ENCODE measurements at regions not wholly inside any gene's neighbourhood (a gene's known extent, or its start where the extent isn't known, plus 50 kb on each side); places are given as distances from the start of the nearest gene placed in this dataset.

- TF ChIP-seq, protein P1, sequence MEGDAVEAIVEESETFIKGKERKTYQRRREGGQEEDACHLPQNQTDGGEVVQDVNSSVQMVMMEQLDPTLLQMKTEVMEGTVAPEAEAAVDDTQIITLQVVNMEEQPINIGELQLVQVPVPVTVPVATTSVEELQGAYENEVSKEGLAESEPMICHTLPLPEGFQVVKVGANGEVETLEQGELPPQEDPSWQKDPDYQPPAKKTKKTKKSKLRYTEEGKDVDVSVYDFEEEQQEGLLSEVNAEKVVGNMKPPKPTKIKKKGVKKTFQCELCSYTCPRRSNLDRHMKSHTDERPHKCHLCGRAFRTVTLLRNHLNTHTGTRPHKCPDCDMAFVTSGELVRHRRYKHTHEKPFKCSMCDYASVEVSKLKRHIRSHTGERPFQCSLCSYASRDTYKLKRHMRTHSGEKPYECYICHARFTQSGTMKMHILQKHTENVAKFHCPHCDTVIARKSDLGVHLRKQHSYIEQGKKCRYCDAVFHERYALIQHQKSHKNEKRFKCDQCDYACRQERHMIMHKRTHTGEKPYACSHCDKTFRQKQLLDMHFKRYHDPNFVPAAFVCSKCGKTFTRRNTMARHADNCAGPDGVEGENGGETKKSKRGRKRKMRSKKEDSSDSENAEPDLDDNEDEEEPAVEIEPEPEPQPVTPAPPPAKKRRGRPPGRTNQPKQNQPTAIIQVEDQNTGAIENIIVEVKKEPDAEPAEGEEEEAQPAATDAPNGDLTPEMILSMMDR (IDR thresholded peaks at IDR 0.05; ENCODE audit: insufficient read depth, low read length, poor library complexity, severe bottlenecking): no peak
- no peak for TF ChIP-seq EZH2phosphoT487 (conservative IDR thresholded peaks at IDR 0.05; ENCODE audit: low read length)
Measured at GRCh38 chr9:80437091-80437640, 865.4 kb downstream of the TLE4 start.
